ENCODE measurements at regions not wholly inside any gene's neighbourhood (a gene's known extent, or its start where the extent isn't known, plus 50 kb on each side); places are given as distances from the start of the nearest gene placed in this dataset.

- TF ChIP-seq POLR2A (IDR thresholded peaks at IDR 0.05; ENCODE audit: low read length) (no peak), GATA1 (IDR thresholded peaks at IDR 0.05; ENCODE audit: low read depth, low read length) (no peak)
Observed at GRCh38 chr5:62922191-62922590, 343.6 kb downstream of the LRRC70 start.
